Fibroblast of the conjunctiva (primary cell): ENCODE measurements at regions not wholly inside any gene's neighbourhood (a gene's known extent, or its start where the extent isn't known, plus 50 kb on each side); places are given as distances from the start of the nearest gene placed in this dataset.
"Not testable (repeated sequence)": the region's sequence is repeated elsewhere in the genome, so short reads cannot be mapped to it uniquely, and the experiment has no call there.

Experiments
- DNase-seq: peaks from one replicate; pipeline ENCODE4 v3.0.0-alpha.2; 2010; ENCODE audit warnings: low read depth

GRCh38 chr6:144536079-144536478 is 250.9 kb downstream of the UTRN start:
- DNase-seq = no peak

- no peak for DNase-seq
Observed at GRCh38 chr6:144543006-144543871, 258.1 kb downstream of the UTRN start.

- DNase-seq = no peak
Observed at GRCh38 chr6:144544266-144544830, 259.2 kb downstream of the UTRN start.

GRCh38 chr6:144546807-144547206 is 261.7 kb downstream of the UTRN start:
- no peak for DNase-seq

- no peak for DNase-seq
Observed at GRCh38 chr6:144547409-144547808, 262.3 kb downstream of the UTRN start.

- no peak for DNase-seq
Observed at GRCh38 chr6:144548536-144548935, 263.4 kb downstream of the UTRN start.

DNA sequence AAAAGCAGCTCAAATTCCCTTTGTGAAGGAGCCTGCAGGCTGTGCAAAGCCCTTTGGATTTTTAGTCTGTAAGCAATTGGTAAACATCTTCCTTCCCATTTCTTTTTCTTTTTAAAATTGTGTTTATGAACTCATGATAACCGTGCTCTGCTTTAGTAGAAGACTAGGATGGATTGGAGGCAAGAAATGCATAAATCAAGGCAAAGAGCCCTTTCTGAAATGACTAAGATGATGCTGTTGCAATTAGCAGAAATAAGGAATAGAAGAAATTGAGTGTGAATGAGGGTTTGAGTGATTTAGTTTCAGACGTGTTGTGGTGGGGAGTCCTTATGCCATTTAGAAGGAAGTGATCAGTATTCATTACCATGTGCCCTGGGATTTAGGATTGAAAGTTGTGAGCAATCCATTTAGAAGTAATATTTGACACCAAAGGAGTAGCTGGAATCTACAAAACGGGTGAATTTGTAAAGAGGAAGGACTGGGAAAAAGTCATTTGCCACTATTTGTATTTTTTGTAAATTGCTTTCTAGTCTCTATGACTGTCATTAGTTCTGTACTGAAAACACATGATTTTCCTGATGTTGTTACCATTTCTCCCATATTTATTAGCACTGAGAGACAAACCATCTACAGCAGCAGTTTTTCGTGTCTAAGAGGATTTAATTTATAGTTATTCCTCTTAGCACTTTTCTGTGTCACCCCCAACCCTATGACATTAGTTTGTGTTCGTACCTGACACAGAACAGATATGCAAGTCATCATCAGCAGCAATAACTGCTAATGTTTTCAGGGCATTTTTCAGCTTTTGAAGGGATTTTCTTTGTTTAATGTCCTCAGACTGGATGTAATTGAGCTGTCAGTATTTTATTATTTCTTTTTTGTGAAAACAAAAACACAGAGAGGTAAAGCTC is 265.0 kb downstream of the UTRN start:
- DNase-seq = no peak

GRCh38 chr6:144551339-144551738 is 266.2 kb downstream of the UTRN start:
- no peak for DNase-seq

DNA sequence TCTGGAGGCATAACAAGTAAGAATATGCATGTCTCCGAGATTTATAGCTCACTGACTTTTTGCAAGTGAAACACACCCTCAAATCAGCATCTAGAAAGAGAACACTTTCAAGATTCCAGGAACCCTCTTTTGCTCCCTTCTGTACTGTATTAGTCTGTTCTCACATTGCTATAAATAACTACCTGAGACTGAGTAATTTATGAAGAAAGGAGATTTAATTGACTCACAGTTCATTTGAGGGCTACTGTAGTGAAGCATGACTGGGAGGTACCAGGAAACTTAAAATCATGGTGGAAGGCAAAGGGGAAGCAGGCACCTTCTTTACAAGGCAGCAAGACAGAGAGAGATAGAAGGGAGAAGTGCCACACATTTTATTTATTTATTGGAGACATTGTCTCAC is 269.9 kb downstream of the UTRN start:
- no peak for DNase-seq

- DNase-seq = no peak
Observed at GRCh38 chr6:144559865-144560593, 274.9 kb downstream of the UTRN start.

DNA sequence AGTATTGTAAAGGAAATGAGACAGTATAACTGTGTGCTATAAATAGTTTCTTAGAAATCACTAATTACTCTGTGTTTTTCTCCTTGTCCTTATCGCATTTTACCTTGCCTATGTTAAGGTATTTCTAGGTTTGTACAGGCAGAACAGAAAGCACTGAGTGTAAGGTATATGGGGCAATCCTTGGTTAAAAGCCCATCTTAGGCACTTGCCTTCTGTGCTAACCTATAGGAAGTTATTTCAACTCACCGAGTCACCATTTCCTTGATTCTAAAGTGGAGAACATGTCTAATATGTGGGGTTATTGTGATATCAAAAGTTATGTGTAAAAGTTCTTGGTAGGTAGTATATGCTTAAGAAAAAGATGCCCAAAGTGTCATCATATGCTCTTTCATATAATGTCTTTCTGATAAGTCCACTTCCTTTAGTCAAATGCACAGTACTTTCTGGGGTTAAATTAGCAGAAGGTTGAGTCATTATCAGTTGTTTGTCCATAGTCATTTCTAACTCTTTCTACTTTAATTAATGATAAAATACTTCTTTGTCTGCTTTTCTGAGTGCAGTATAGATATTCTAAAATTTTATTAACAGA is 276.4 kb downstream of the UTRN start:
- DNase-seq = no peak

- no peak for DNase-seq
Observed at GRCh38 chr6:144564202-144564601, 279.1 kb downstream of the UTRN start.

DNA sequence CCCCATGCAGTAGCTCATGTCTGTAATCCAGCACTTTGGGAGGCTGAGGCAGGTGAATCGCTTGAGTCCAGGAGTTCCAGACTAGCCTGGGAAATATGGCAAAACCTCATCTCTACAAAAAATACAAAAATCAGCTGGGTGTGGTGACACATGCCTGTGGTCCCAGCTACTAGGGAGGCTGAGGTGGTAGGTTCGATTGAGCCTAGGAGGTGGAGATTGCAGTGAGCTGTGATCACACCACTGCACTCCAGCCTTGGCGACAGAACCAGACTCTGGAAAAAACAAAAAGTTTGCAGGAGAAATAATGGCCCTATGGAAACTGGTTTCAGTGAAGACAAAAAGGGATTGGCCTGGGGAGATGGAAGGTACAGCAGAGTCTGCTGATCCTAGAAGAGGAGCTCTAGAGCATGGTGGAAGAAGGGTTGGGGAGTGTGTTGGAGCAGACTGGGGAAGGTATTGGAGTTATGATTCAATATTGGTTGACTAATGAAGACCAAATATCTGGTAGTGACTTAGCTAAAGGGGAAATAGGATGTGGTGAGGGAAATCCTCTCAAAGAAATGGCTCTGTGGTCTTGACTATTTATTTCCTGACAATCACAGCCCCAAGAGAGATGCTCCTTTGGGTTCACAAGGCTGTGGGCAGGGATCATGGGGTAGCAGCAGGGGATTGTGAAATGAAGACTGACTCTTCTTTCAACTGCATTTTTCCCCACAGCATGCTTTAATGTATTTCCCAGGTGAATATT is 281.9 kb downstream of the UTRN start:
- no peak for DNase-seq

DNA sequence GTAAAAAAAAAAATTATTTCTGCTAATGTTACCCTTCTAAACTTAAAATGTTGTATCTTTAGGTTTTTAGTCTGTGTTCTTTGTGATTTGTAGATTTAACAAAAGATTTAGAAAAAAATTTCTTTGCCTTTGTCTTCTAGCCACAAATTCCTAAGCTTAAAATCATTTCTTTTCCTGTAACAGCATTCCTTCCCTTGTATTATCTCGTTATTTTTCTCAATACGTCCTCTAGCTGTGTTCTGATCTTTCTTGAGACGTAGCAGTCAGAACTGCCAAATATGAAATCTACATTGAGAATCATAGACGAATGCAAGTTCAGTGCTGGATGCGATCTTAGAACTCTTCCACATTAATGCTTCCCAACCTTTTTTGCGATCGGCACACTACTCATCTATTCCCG is 283.1 kb downstream of the UTRN start:
- DNase-seq = no peak

DNA sequence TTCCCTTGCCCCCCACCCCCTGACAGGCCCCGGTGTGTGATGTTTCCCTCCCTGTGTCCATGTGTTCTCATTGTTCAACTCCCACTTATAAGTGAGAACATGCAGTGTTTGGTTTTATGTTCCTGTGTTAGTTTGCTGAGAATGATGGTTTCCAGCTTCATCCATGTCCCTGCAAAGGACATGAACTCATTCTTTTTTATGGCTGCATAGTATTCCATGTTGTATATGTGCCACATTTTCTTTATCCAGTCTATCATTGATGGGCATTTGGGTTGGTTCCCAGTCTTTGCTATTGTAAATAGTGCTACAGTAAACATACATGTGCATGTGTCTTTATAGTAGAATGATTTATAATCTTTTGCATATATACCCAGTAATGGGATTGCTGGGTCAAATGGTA is 287.4 kb downstream of the UTRN start:
- DNase-seq = not testable (repeated sequence)

GRCh38 chr6:144574796-144575195 is 289.7 kb downstream of the UTRN start:
- DNase-seq = no peak

GRCh38 chr6:144575327-144575726 is 290.2 kb downstream of the UTRN start:
- DNase-seq = no peak

GRCh38 chr6:144576871-144577270 is 291.7 kb downstream of the UTRN start:
- DNase-seq = no peak

DNA sequence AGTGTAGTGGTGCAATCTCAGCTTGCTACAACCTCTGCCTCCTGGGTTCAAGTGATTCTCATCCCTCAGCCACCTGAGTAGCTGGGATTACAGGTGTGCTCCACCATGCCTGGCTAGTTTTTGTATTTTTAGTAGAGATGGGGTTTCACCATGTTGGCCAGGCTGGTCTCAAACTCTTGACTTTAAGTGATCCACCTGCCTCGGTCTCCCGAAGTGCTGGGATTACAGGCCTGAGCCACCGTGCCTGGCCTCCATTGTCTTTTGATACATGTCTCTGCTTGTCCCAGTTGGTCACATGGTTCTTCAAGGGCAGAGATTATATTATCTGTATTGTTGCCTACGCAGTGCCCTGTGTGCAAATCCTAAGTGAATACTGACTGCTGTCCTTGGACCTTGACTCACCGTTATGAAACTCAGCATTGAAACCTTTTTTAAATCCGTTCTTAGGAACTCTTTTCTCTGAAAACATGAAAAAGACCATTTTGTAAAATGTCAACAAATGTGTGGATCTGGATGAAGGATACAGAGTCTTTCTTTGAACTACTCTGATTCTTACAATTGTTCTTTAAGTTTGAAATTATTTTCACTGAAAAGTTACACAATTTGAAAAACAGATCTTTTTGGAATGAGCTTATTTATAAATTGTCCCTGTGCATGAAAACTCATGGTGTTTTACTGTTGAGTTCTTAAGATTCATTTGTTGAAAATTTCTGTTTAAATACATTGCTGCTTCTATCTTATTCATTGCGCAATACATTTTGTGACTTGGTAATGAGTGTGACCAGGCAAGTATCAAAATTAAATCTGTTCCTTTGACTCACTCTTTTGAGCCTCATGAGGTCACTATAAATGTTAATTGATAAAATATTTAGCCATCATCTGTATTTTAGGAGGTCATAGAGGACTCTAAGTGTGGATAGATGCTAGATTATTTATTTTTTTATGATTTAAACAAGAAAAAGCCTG is 293.5 kb downstream of the UTRN start:
- no peak for DNase-seq

GRCh38 chr6:144580039-144580438 is 294.9 kb downstream of the UTRN start:
- DNase-seq = no peak
